Endothelial cell of hepatic sinusoid (primary cell): ENCODE measurements at regions not wholly inside any gene's neighbourhood (a gene's known extent, or its start where the extent isn't known, plus 50 kb on each side); places are given as distances from the start of the nearest gene placed in this dataset.

Source experiments
- in situ Hi-C: cut with HindIII; loops from 2 replicates; pipeline ENCODE4 v1.10.0; 2017; ENCODE audit warnings: low sequenced_read_pairs

GRCh38 chr3:139793408-139793807, 115.6 kb upstream of the NMNAT3 start:
- in situ Hi-C loops = no loop called here

GRCh38 chr3:139780593-139780992, 102.8 kb upstream of the NMNAT3 start:
- in situ Hi-C loops = no loop called here

DNA sequence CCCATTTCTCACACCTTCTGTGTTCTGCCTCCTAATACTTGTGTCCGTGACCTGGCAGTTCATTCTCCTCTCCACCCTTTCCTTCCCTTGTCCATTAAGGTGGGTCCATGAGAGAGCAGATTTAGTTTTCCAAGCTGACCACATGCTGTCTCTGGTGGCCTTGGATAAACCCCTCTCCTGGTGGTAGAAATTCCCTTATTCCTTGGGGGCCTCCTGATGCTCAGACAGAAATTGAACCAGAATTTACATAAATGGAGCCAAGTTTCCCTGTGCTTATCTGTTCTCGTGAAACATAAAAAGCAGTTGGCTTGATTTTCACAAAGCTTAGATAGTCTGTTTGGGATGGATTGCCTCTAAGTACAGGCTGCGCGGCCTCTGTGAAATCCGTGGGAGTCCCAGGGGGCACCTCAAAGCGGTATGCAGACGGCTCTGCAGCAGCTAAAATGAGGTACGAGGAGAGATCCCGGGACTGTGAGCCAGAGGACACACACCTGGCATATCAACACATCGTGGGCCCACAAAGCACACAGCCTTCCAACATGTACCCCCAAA, 101.0 kb upstream of the NMNAT3 start:
- in situ Hi-C loops = no loop called here

DNA sequence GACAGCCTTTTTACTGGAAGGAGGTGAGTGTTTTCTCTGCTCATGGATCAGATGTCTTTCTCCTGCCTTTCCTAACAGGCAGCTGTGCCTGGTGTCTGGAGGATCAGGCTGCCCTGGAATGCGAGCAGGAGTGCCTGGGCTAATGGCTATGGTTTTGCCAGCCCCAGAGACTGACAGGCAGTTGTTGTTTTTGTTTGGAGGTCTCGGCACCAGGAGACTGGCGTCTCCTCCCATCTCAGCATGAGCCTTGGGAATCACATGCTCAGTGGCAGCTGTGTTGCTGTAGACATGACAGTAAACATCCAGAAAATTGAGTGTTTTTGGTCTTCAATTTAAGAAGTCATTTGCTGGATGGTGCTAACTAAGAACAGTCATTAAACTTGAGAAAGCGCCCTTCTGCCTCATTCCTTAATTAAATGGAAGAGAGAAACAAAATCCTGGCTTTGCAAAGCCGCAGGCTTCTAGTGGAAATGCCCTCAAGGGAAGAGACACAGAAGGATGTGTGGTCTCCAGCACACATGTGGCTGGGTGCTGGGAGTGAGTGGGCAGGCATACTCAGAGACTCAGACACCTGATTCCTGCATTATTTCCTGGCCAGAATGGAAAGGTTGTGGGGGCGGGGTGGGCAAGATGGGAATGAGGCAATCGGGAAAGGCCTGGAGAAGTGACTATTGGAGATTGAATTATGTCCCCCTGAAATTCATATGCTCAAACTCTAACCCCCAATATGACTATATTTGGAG, 97.0 kb upstream of the NMNAT3 start:
- in situ Hi-C loops = no loop called here

GRCh38 chr3:139772539-139773500, 95.0 kb upstream of the NMNAT3 start:
- in situ Hi-C loops = no loop called here

- in situ Hi-C loops = no loop called here
Observed at GRCh38 chr3:139771331-139771730, 93.6 kb upstream of the NMNAT3 start.

- in situ Hi-C loops = no loop called here
Observed at GRCh38 chr3:139770577-139770976, 92.8 kb upstream of the NMNAT3 start.

DNA sequence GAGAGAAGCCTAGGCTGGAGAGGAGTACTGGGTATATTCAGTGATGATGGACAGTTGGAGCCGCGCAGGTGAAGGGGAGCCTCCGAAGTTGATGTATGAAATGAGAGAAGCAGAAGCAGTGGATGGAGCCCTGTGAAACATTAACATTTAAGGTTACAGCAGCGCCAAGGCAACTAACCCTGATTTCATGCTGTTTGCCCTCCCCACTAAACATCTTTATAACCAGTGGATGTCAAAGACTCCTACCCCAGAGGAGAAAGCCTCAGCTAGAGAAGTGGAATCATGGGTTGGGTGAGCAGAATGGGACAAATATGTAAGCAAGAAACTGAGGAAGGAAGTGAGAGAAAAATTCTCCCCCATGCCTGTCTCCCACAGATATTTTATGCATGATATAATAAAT, 92.0 kb upstream of the NMNAT3 start:
- in situ Hi-C loops = no loop called here

GRCh38 chr3:139764936-139765335, 87.2 kb upstream of the NMNAT3 start:
- in situ Hi-C loops = no loop called here

DNA sequence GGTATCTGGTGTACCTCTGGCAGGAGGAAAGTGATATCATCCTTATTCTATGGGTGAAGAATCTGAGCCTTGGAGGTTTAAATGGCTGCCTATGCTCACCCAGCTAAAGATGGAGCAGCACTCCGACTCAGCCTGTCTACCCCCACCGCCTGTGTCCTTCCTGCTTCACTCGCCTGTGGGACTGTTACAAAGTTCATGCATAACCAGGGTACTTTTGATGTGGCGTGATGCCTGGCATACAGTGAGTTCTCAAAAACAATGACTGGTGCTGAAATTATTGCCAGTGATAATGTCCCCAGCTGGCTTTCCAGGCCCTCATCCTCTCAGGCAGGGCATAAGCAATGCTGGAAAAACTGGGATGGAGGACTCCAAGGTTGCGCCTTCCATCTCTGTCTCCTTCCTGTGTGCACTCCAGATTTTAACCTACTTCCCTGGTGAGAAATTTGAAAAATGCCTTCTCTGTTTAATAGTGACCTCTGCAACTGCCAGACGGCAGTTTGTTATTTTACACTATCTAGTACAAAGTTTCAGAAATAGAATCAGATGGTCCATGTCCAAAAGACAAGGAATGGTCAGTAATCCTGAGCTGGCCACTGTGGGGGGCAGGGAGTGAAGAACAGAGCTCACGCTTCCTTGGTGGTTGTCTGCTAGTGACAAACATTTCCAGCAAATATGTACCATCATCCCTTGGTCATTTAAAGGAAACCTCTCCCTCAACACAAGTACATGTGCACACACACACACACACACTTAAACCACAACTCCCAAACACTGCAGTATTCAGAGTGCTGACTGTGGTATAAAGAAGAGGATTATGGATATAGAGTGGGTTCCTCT, 86.5 kb upstream of the NMNAT3 start:
- in situ Hi-C loops = no loop called here

GRCh38 chr3:139762302-139762701, 84.5 kb upstream of the NMNAT3 start:
- in situ Hi-C loops = no loop called here

GRCh38 chr3:139759470-139759869, 81.7 kb upstream of the NMNAT3 start:
- in situ Hi-C loops = no loop called here

GRCh38 chr3:139758654-139759291, 81.0 kb upstream of the NMNAT3 start:
- in situ Hi-C loops = no loop called here

DNA sequence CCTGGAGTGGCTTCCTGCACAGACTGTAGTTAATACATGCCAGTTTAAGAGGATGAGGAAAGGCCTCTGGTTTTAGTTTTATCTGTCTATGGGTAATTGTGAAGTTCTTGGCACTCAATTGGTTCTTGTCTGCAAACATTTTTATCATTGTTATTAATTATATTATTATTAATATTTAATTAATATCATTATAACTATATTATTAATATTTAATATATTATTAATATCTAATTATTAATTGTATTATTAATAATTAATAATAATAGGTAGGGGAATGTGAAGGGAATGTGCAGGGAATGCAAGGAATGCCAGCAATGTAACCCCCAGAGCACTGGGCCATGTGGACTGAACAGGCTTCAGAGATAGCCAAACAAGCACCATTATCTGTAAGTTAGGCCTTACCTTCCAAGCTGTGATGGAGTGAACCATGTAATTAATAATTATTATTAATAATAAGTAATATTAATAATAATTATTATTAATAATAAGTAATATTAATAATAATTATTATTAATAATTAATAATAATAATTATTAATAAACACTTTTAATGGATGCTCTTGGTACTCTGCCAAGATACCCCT, 79.8 kb upstream of the NMNAT3 start:
- in situ Hi-C loops = no loop called here

DNA sequence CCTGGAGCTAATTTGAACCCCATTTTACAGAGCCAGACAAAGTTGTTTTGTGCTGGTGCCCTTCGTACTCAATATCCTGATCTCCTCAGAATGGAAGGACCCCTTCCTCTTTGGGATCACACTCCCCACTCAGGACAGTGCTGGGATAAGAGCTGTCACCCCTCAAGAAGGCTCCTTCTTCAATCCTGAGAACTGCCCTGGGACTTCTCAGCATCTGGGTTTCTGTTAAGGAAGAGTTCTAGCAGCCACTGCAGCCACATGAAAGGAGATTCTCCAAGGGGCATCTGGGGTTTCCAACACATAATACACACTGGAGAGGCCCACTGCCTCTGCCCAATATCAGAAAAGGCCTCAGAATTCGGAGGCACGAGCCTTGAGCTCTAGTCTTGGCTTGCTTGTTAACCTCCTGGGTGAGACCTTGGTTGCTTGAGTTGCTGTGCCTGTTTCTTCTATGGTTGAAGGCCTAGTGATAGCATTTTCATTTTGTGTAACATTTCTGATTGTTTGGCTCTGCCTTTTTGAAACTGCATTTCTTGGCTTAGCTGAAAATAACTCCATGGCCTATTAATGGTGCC, 78.8 kb upstream of the NMNAT3 start:
- in situ Hi-C loops = no loop called here

GRCh38 chr3:139755551-139755950, 77.8 kb upstream of the NMNAT3 start:
- in situ Hi-C loops = no loop called here

DNA sequence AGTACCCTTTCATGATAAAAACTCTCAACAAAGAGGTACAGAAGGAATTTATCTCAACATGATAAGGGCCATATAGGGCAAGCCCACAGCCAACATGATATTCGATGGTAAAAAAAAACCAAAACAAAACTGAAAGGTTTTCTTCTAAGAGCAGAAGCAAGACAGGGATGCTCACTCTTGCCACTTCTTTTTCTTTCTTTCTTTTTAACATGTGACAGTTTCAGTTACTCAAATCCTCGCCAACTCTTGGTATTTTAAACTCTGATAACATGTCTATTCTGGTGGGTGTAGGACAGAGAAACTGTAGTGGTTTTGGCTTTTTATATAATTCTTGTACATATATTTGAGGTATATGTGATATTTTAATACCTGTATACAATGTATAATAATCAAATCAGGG, 74.0 kb upstream of the NMNAT3 start:
- in situ Hi-C loops = no loop called here

- in situ Hi-C loops = loop anchor here (25.0 kb wide), 1 partner anchor 91 kb away; no protein-coding TSS in a partner anchor
Observed at GRCh38 chr3:139746481-139746880, 68.7 kb upstream of the NMNAT3 start.

DNA sequence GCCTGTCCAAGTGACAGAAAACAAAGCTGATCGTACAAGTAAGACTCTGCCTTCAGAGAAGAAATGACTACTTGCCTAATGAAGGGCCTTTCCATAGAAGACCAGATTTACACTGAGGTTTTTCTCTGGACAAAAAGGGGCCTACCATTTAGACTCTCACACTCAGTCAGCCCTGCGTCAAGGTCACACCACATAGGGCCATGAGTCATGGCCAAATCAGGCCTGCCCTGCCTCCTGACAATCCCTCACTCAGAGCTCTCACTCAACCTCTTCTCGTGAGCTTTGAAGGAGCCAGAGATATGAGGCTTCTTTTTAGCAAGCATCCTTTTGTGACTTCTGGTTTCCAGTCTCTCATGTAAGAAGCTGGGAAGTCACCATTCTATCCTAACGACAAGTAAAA, 68.1 kb upstream of the NMNAT3 start:
- in situ Hi-C loops = loop anchor here (25.0 kb wide), 1 partner anchor 91 kb away; no protein-coding TSS in a partner anchor
